GM19397 (cell line): ENCODE measurements at regions not wholly inside any gene's neighbourhood (a gene's known extent, or its start where the extent isn't known, plus 50 kb on each side); places are given as distances from the start of the nearest gene placed in this dataset.

ENCODE experiments used
- ATAC-seq: cut with Tn5 transposase; IDR thresholded peaks from one replicate; pipeline ENCODE4 v1.9.1; 2021; ENCODE audit warnings: mild to moderate bottlenecking, moderate library complexity; ENCODE audit not compliant: unreplicated experiment

DNA sequence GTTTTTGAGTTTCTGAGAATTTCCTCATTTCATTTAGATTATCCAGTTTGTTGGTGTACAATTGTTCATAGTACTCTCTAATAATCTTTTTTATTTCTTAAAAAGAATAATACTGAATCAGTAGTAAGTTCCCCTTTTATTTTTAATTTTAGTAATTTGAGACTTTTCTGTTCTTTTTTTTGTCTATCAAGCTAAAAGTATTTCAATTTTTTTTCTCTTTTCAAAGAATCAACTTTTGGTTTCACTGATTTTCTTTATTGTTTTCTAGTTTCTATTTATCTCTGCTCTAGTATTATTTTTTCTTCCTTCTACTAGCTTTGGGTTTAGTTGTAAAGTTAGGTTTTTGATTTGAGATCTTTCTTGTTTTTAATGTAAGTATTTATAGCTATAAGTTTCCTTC lies 60.6 kb upstream of the ARL15 start:
- no peak for ATAC-seq

DNA sequence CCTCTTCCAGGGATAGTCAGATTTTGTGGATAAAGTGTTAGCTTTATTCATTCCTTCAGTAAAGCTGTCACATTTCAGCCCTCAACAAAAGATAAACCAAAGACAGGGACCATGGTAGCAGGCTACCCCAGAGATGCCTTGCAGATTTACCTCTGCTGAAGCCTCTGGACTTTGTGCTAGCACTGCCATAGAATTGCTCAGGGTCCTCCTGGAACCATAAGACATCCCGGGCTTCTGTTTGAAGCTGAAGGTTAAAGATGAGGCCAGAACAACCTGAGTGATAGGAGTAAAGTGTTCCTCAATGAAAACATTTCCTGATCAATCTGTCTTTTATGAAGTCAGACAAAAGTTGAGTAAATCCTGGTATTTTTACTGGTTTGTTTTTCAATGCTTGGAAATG lies 57.5 kb upstream of the ARL15 start:
- no peak for ATAC-seq

DNA sequence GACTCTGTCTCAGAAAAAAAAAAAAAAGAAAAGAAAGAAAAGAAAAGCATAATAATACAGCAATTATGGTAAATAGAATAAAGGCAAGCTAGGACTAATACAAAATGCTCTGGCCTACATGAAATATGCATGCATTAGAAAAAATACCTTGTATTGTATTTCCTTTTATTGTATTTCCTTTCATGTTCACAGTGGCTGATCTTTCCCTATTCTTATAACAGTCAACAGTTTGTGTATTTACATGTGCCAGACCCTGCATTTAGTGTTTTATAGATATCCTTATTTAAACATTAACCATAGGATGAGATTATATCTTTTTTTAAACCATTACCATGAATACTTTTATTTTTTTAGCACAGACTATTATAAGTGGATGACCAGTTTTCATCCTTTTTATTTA lies 56.3 kb upstream of the ARL15 start:
- ATAC-seq: no peak

DNA sequence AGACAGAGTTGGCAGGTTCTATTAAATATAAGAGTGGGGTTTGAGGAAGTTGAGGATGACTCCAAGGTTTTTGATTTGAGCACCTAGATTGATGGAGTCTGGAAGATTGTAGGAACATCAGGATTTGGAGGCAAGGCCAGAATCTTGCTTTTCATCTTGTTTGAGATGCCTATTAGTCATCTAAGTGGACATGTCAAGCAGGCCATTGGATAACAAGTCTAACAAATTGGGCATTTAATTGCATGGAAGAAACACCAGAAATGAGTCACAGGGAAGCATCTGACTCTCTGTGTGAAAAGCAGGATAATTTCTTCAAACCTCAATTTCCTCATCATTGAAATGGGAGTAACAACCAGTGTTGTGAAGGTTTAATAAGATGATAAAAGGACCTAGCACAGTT lies 53.3 kb upstream of the ARL15 start:
- ATAC-seq: no peak

DNA sequence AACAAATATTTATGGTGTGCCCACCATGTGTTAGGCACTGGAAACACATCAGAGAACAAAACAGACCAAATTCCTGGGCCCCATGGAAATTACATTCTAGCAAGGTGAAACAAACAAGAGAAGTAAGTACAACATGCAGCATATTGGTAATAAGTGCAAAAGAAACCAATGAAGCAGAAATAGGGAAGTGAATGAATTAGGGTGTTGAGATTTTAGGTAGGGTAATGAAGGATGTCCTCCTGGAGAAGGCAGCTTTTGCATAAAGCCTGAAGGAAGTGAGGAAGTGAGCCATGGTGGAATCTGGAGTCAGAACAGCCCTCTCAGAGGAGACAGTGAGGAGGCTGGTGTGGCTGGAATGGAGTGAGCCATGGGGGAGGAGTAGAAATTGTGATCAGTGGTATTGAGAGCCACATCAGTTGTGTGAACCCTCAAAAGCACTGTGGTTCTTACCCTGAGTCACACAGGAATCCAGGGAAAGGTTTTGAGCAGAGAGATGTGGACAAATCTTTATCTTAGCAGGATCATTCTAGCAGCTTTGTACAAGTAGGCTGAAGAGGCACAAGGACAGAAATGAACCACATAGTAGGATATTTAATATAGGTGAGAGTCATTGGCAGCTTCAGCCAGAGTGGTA lies 52.7 kb upstream of the ARL15 start:
- no peak for ATAC-seq

DNA sequence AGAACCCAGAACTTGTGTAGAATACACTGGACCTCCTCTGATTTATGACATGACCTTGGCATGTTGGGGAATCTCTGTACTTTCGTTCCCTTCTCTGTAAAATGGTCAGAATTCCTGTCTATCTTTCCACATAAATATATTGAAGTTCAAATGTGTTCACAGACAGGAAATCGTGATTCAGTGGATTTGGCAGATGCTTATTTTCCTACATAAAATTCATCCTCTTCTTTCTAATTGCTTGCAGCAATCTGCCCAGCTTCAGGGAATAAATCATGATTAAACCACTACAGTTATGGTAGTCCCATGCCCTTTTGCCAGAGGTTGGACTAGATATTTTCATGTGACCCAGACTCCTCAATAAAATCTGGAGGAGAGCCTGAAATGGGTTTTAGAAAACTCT lies 52.1 kb upstream of the ARL15 start:
- no peak for ATAC-seq

DNA sequence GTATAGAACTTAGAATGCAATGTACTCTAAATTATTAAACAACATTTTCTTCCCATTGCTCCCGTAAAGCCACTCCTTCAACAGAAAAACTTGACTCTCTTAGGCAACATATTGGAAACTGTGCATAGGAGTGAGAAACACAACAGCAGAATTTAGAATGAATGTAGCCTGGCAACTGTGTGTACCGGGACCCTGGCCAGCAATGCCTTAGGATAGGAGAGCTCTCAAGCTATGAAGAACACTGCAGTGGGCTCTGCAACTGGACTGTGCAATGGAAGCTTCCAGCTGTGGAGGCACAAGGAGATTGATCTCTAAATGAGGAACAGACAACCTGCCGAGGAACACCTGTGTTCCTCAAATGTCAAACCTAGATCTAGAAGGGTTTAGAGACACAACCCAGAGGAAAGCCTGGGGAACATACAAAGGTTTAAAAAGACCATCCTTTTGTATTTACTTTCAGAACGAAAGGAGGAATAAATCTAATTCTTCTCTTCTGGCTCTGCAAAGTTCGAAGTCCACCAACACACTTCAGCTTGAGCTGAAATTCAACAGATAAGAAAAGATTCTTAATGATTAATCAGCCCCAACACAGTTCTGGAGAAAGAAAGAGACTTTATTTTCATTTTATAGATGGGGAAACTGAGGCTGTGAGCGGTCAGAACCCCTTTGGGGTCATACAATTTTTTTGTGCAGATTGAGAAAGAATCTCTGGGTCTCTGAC lies 51.5 kb upstream of the ARL15 start:
- no peak for ATAC-seq

DNA sequence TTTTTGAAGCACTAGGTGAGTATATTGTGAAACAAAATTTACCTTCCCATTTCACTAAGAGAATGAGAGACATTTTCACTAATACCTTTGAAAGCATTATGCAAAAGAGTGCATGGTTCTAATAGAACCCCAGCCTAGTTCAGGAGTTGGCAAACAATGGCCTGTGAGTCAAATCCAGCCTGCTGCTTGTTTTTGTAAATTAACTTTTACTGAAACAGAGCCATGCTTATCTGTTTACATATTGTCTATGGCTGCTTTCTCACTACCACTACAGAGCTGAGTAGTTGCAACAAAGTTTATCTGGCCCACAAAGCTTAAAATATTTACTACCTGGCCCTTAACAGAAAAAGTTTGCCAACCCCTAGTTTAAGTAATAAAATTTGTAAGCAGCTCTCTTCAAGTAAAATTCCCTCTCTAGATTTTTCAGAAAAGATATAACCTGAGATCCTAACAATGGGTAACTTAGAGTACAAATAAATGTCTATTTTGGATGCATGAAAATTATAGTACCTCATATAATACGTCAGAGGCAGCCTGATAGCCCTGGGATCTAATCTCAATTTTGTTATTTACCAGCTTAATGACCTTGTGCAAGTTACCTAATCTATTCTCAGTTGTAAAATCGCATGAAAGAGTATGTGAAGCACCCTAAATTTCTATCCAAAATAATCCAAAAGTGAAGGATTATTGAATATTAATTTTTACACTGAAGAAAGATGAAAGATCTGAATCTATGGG lies 50.7 kb upstream of the ARL15 start:
- no peak for ATAC-seq
